C4-2B (cell line): ENCODE measurements at regions not wholly inside any gene's neighbourhood (a gene's known extent, or its start where the extent isn't known, plus 50 kb on each side); places are given as distances from the start of the nearest gene placed in this dataset.

Experiments used
- CTCF ChIP-seq: fragments of 450-650 bp; conservative IDR thresholded peaks from 2 replicates; pipeline ENCODE4 v1.5.1; 2017; ENCODE audit warnings: mild to moderate bottlenecking
- ZFX ChIP-seq: fragments of 450-650 bp; IDR thresholded peaks from 2 replicates; pipeline ENCODE4 v1.6.1; 2017

- TF ChIP-seq CTCF (no peak), ZFX (no peak)
These were observed 214.7 kb downstream of the EMX2 start for GRCh38 chr10:117757086-117757720.
